OCI-LY3 (cell line): ENCODE measurements at regions not wholly inside any gene's neighbourhood (a gene's known extent, or its start where the extent isn't known, plus 50 kb on each side); places are given as distances from the start of the nearest gene placed in this dataset.

Experiments used
- H2AFZ ChIP-seq: fragments of 200-600, 300-600 bp; shearing (Covaris generic); 2 replicates; pipeline ENCODE4 v1.6.0; 2014; ENCODE audit warnings: antibody characterized with exemption, low read depth, low read length
- H3K27ac ChIP-seq: fragments of 200-600, 300-600 bp; sonication (generic); 2 replicates; pipeline ENCODE4 v1.5.1; 2014; ENCODE audit warnings: mild to moderate bottlenecking, low read length, moderate library complexity, mixed read lengths
- H3K27me3 ChIP-seq: fragments of 200-600, 300-600 bp; sonication (generic); 2 replicates; pipeline ENCODE4 v1.6.1; 2014; ENCODE audit warnings: low read depth, low read length, mixed read lengths
- H3K36me3 ChIP-seq: fragments of 200-600, 300-600 bp; sonication (generic); replicated peaks from 2 replicates; pipeline ENCODE3; 2014; ENCODE audit warnings: low read depth, low read length, mixed read lengths
- H3K4me1 ChIP-seq: fragments of 300-600, 200-600 bp; sonication (generic); 2 replicates; pipeline ENCODE4 v1.6.1; 2014; ENCODE audit warnings: low read length, mixed read lengths
- H3K4me2 ChIP-seq: fragments of 200-600, 300-600 bp; sonication (generic); 2 replicates; pipeline ENCODE4 v1.6.1; 2014; ENCODE audit warnings: low read length, mixed read lengths
- H3K4me3 ChIP-seq: fragments of 300-600, 200-600 bp; sonication (generic); 2 replicates; pipeline ENCODE4 v1.5.1; 2014; ENCODE audit warnings: antibody characterized with exemption, mild to moderate bottlenecking, low read length, moderate library complexity
- H3K79me2 ChIP-seq: fragments of 300-600, 200-600 bp; shearing (Covaris generic); 2 replicates; pipeline ENCODE4 v1.6.1; 2014; ENCODE audit warnings: mild to moderate bottlenecking, low read length, mixed read lengths
- H3K9ac ChIP-seq: fragments of 300-600, 200-600 bp; shearing (Covaris generic); 2 replicates; pipeline ENCODE4 v1.6.0; 2014; ENCODE audit warnings: mild to moderate bottlenecking, low read length, moderate library complexity
- H3K9me3 ChIP-seq: fragments of 200-600, 300-600 bp; shearing (Covaris generic); 2 replicates; pipeline ENCODE4 v1.6.1; 2014; ENCODE audit warnings: low read length, mixed read lengths; ENCODE audit not compliant: insufficient read depth
- H4K20me1 ChIP-seq: fragments of 200-600, 300-600 bp; sonication (generic); 2 replicates; pipeline ENCODE4 v1.6.1; 2016; ENCODE audit warnings: low read length, mixed read lengths; ENCODE audit not compliant: insufficient read depth
- CTCF ChIP-seq: fragments of 200-600, 300-600 bp; sonication (generic); IDR thresholded peaks from 2 replicates; pipeline ENCODE4 v1.5.1; 2014; ENCODE audit warnings: antibody characterized with exemption, low read length, low read depth
- EZH2phosphoT487 ChIP-seq: fragments of 200-600 bp; shearing (Covaris generic); IDR thresholded peaks from 2 replicates; pipeline ENCODE4 v1.6.1; 2018; ENCODE audit warnings: antibody characterized with exemption, mixed run types, low read depth

- no peak overlapping the region for H3K9ac ChIP-seq
- H2AFZ ChIP-seq: no peak overlapping the region
- no peak for TF ChIP-seq EZH2phosphoT487
- TF ChIP-seq CTCF: no peak
- H3K36me3 ChIP-seq: no peaks in the 10 kb centered on the region
- H3K4me2 ChIP-seq: no peak overlapping the region
- H3K4me1 ChIP-seq: no peaks in the 10 kb centered on the region
- H3K4me3 ChIP-seq: no peak overlapping the region
- no peaks in the 10 kb centered on the region for H3K9me3 ChIP-seq
- no peak overlapping the region for H3K27ac ChIP-seq
- H4K20me1 ChIP-seq: no peaks in the 10 kb centered on the region
- H3K27me3 ChIP-seq: no peaks in the 10 kb centered on the region
- H3K79me2 ChIP-seq: no peaks in the 10 kb centered on the region
Measured at GRCh38 chr17:71380936-71381335, 739.9 kb upstream of the SOX9 start.

GRCh38 chr17:71383091-71383490, 737.7 kb upstream of the SOX9 start:
- H3K9me3 ChIP-seq: no peaks in the 10 kb centered on the region
- H2AFZ ChIP-seq: no peak overlapping the region
- no peaks in the 10 kb centered on the region for H3K27me3 ChIP-seq
- H3K79me2 ChIP-seq: no peaks in the 10 kb centered on the region
- no peak overlapping the region for H3K9ac ChIP-seq
- no peaks in the 10 kb centered on the region for H3K36me3 ChIP-seq
- H4K20me1 ChIP-seq: no peaks in the 10 kb centered on the region
- no peak overlapping the region for H3K4me3 ChIP-seq
- H3K4me1 ChIP-seq: no peaks in the 10 kb centered on the region
- TF ChIP-seq EZH2phosphoT487: no peak
- no peak for TF ChIP-seq CTCF
- no peak overlapping the region for H3K4me2 ChIP-seq
- no peak overlapping the region for H3K27ac ChIP-seq

GRCh38 chr17:71387456-71387855, 733.4 kb upstream of the SOX9 start:
- Histone ChIP-seq H3K27me3 (no peaks in the 10 kb centered on the region), H3K4me2 (no peak overlapping the region), H4K20me1 (no peaks in the 10 kb centered on the region), H3K36me3 (no peaks in the 10 kb centered on the region), H3K4me1 (no peaks in the 10 kb centered on the region), H3K27ac (no peak overlapping the region), H3K4me3 (no peak overlapping the region), H3K9me3 (no peaks in the 10 kb centered on the region), H3K9ac (no peak overlapping the region), H2AFZ (no peak overlapping the region), H3K79me2 (no peaks in the 10 kb centered on the region)
- TF ChIP-seq EZH2phosphoT487 (no peak), CTCF (no peak)

- Histone ChIP-seq H3K27ac (no peak overlapping the region), H3K9me3 (no peaks in the 10 kb centered on the region), H3K4me2 (no peak overlapping the region), H3K36me3 (no peaks in the 10 kb centered on the region), H3K27me3 (no peaks in the 10 kb centered on the region), H3K79me2 (no peaks in the 10 kb centered on the region), H3K4me3 (no peak overlapping the region), H3K4me1 (no peaks in the 10 kb centered on the region), H2AFZ (no peak overlapping the region), H3K9ac (no peak overlapping the region), H4K20me1 (no peaks in the 10 kb centered on the region)
- TF ChIP-seq CTCF (no peak), EZH2phosphoT487 (no peak)
Measured at GRCh38 chr17:71392715-71393567, 727.9 kb upstream of the SOX9 start.
